ENCODE measurements at regions not wholly inside any gene's neighbourhood (a gene's known extent, or its start where the extent isn't known, plus 50 kb on each side); places are given as distances from the start of the nearest gene placed in this dataset.

DNA sequence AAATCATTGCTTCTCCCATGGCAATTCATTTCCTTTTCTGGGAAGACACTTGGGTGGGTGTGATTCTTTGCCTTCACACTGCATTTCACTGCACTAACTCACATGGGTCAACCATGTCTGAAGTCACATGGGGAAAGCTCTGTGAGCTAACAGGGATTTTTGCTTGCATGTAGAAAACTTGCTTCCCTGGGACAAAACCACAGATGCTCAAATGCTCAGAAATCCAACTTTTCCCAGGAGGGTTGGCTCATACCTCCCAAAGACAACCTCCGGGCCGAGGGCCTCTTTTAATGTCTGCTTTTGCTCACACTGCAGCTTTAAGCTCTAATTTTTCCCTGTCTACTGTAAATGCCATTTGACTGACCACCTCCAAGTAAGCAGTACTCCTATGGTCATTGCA is 1695.2 kb downstream of the STIM2 start:
- no peak for DNase-seq

DNA sequence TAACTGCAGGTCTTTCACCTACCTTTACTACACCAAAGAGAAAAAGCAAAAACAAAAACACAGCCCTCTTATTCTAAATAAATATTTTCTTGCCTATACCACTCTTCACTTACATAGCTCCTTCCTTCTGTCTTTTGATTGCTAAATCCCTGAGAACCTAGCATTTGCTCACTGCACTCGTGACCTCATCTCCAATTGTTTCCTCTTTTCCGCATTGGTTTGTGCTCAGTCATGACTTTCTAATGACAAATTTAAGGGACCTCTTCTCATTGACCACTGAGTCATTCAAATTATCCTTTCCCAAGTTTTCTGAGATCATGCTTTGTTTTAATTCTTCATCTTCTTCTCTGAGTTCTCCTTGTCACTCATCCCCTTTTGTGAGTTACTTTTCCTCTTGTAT is 1697.1 kb downstream of the STIM2 start:
- no peak for DNase-seq

DNA sequence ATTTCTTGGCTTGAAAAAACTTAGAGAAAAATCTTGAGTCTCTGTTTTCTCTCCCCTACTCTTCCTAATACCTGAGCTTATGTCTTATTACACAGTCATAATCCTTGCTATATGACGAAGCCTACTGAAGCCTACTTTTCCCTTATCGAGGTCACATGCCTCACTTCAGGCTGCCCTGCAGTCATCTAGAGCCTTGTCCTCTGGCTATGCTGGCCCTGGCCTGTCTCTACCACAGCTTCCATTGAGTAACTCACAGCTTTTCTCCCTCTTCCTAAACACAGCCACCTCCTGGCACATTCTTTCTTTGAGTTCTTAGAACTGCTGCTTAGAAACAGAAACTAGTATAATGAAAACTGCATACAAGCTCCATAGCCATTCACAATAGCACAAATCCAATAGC is 1698.3 kb downstream of the STIM2 start:
- DNase-seq = no peak

DNA sequence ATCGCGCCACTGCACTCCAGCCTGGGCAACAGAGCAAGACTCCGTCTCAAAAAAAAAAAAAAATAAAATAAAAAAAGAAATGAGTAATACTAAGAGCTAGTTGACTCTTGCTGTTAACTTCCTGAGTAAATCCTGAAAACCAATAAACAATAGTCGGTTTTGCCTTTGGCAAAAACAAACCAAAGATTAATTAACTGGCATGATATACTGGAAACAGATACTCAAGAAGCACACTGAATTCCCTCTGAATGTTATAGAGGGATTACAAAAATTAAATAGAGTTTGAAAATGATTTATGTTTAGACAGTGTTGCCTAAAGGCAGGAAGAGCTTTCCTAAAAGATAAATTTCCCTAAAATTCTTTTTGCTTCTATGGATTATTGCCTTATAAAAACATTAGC is 1702.3 kb downstream of the STIM2 start:
- DNase-seq = no peak

DNA sequence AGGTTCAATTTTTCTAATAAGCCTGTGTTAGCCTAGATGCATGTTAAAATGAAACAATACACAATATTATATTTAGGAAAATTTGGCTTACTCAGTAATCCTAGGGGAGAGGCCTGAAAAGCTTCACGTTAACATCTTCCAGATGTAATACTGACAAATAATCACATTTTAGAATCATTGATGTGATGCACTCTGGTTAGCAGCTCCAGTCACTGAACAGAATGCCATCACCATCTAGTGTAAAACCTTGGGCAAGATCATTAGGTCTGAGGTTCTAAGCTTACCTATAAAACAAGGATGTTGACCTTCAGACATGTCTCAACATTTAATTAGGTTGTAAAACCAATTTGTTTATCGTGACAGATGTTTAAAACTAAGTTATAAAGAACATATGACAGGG is 1704.8 kb downstream of the STIM2 start:
- no peak for DNase-seq

DNA sequence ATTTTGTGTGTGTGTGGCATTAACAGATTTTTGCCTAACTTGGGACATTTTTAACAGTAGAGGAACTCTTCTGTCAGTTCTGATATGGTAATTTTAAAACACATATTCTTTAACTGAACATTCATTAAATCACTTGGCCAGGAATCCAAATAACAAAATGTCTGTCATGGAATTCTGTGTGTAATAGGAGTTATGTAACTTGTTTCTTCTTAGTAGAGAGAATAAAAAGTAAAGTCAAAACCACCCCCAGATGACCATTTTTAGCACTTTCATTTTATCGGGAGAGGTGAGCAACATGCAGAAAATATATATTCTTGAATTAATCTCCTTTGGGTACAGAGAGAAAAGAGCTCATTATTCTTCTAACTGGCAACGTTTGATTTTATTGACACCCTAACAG is 1740.3 kb downstream of the STIM2 start:
- DNase-seq = no peak

DNA sequence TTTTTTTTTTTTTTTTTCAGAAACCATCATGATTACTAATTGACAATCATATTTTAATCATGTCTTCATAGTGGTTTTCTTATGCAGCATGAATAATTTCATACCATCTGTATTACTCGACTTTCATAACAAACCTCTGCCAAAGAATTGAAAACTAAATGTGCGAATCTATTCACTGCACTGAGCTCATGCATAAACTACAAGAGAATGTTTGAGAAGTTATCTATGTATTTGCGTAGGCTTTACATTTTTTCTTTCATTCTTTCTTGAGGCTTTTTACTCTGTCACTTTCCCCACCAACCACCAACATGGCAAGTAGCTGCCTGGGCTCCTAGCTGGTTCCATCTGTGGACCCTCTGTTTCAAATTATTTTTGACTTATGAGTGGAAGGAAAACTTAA is 1761.0 kb downstream of the STIM2 start:
- no peak for DNase-seq

DNA sequence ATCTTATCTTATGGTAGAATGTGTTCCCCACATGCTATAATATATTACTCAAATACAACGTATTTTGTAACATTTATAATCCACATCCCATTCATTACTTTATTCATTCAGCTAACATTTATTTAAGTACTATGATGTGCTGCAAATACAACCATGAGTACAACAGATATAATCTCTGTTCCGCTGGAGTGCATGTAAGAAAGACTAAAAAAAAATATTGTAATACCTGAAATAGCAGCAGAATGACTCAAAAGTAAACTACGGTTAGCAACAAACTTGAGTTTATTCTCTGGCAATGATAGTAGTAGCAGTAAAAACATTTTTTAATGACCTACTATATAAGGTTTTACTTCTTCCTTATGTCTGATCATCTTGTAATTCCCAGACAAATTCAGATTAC is 1776.3 kb downstream of the STIM2 start:
- no peak for DNase-seq

DNA sequence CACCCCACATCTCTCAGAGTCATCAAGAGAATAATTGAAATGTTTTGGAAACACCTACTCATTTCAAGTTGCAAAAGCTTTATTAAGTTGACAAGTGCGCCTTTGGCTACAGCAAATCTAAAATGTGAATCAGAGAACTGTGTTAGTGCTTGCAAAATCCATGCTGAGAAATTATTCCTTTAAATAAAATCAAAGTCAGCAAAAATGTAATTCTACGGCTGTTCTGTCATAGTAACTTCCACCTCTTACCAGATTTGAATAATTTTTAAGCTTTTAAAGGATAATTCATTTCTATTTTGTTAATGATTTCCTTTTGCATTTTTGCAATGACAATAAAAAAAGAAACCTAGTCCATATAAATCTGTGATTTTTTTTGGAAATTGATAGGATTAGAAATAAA is 1779.1 kb downstream of the STIM2 start:
- no peak for DNase-seq

DNA sequence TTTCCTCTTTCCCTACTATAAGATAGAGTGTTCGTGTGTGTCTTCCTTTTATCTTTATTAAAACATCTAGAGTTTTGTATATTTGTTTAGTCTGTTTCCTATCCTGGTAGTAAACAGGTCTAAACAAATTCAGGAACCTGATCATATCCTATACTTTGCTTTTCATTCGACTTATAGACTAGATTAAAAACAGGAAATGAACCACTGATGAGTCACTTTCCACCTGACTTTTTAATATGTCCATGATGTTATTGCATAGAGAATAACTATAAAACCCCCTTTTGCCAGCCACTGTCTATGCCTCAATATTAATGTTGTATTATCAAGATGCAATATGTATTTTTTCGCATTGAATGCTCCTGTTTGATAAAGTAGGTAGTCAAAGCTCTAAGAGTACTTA is 1794.0 kb downstream of the STIM2 start:
- no peak for DNase-seq

DNA sequence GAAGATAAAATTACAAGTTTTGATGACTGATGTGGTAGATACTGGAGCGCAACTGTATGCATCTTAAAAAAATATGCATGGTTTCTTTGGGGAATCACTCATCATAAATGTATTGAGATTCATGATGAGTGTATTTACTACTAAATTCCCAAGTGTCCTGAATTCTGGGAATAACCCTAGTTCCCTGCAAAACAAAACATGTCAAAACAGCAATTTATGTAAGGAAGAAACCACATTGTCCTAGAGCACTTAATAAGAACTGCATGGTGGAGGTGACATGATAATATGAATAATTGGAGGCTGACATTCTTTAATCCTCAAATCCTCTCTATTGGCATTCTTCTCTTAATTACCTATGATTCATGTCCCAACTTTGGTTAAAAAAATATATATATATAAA is 1804.7 kb downstream of the STIM2 start:
- no peak for DNase-seq

DNA sequence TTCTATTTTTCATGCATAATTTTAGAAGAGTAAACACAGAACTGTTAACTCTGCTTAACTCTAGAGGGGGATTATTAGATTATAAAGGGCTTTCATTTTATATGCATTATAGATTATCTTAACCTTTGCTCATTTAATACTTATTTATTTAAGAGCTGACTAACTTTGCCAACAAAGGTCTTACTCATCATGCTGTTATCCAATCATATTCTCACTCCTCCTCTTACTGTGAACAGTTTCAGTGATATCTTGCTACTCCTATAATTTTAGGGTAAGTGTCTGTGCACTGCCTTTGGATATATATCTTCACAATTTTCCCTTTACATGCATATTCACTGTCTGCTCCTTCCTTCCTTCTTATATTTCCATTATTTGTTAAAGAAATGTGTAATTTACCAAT is 1814.9 kb downstream of the STIM2 start:
- no peak for DNase-seq

DNA sequence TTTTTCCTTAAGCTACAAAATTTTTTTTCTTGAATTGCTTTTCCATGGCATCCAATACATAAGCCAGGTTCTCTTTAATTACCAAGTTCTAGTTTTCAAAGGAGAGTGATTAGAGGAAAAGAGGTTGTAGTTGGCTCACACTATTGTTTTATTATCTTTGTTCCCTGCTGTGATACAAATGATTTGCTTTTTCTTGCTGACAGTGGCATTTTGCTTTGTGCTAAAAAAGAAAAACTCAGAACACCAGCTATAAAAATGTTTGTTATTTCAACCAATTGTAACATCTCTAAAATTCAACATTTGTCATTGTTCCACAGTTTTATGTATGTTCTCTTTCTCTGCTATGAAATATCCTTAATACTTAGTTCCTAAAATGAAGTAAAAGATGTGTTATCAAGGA is 1817.2 kb downstream of the STIM2 start:
- no peak for DNase-seq

DNA sequence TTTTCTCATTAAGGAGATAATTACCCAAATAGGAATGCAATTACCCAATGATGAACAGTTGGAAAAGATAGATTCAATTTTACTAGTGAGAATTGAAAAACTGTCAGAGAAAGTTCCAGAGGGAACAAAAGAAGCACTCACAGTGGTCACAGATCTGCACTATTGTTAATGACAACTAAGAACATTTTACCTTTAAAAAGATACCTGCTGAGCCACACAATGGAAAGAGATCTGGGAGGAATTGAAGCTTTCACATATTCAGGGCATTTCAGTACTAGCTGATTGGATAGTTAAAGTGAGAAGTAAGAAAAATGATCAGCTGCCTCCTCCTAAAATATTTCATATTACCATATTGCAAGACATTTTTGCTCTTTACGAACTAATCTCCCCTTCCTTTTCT is 1822.2 kb downstream of the STIM2 start:
- no peak for DNase-seq

DNA sequence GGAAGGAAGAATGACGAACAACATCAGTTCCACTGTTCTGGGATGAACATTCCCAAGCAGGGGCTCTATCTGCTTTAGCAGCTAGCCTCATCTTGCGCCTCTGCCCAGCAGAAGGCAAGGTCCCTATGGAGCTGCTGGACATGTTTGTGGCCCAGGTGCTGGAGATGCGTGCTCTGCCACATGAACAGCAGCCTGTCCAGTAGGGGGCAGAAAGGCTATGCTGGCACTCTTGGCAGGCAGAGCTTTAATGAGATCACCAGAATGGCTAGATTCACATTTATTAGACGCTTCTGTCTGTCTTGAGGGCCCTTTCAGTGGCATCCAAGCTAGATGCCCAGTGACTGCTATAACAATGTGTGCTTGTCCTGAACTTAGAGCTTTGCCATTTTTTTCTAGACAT is 1826.0 kb downstream of the STIM2 start:
- DNase-seq = no peak

DNA sequence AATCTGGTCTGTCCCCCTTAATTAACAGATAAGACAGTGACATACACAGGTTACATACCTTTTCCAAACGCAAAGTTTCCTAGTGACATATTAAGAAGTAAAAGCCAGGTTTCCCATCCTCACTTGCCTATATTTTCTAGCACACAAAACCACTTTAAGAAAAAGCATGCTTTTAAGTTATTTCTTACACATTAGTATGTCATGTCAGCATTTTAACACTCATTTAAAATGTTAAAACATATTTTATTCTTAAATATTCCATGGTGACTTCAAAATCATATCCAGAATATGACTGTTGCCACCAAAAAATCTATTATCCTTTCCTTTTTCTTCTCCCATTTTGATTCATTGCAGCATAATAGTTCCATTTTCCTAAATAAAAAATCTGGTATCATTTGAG is 1830.2 kb downstream of the STIM2 start:
- DNase-seq = no peak

DNA sequence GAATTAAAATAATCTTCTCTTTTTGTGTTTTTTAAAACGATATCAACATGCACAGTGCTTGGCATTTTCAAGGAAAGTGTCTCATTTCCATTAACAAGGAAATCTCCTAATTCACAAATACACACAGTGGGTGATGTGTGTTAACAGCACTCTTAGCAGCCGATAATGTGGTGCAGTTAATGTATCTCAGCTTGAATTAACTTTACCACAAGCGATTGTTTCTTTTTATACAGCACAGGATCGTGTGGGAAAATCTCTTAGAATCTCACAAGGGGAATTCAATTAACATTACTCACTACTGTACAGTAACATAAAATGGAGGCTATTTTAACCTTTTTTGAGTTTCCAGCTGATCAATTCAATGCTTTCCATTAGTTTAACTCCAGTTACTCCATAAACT is 1841.9 kb downstream of the STIM2 start:
- DNase-seq = no peak

DNA sequence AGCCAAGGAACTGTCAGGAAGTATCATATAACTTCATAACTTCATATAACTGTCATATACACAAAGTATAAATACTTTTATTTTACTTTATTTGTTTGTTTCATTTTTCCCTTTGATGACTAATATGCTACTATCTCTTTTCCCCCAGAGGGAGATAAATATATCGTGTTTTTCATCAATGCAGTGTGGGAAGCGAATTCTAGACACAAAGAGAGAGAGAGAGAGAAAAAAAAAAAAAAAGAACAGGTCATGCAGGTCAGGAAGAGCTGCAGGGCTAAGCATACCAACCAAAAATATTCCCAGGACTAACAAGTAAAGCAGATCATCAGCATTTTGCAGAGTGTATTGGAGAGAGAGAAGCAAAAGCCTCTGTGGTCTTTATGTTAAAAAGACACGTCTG is 1849.2 kb downstream of the STIM2 start:
- no peak for DNase-seq

DNA sequence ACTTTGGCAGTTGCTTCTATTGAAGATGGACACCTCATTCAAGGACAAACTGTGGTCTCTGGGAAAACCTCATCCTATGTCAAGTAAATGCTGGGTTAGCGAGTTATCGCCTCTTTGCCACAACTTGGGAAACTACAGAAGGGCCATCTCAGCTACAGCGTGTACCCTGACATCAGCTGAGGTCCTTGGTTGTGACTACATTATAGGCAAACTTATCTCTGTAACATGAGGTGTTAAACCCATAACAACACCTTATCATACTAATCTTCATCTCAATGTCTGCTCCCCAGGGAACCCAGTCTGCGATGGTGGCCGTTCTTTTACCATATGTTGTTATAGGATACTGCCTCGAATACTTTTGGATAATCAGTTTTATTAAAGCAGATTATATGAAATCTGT is 1862.7 kb downstream of the STIM2 start:
- DNase-seq = no peak

DNA sequence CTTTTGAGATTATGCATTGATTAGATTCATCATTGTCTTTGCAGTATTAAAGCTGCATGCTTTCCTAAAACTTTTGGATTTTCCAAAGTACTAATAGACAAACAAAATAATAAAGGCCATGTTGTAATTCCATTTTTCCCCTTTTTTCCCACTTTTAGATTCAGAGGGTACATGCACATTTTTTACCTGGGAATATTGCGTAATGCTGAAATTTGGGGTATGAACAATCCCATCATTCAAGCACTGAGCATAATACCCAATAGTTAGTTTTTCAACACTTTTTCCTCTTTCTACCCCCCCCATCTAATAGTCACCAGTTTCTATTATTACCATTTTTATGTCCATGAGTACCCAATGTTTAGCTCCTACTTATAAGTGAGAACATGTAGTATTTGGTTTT is 1863.6 kb downstream of the STIM2 start:
- DNase-seq = no peak

DNA sequence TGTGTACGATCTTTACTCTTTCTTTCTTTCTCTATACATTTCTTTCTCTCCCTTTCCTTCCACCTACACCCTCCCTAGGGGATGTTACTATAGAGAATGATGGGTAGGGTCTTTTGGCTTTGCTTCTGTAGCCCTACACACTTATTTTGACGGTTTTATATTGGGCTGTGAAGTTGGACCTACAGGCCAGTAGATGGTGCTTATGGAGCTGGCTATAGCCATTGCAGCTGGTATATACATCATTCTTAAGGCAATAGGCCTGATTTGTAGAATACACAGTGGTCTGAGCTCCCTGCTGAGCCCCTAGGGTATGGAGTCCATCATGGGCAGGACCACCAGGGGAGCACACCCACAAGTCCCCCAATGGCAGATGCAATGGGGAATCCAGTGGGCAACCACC is 1869.7 kb downstream of the STIM2 start:
- no peak for DNase-seq

DNA sequence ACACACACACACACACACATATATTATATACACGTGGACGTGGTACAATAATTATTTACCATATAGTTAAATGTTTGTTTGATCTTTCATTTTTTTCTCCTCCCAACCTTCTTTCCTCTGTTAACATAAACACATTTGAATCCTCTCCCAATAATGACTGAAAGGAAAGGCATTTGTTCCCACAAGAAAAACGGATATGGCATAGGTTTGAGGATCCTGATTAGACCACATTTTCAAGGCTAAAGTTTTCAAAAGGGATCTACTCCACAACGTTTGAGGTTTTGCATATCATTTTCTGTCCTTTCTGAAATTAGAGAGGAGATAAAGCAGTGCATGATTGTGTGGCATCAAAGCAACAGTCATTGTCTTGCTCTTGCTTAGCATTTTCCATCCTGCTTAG is 1883.4 kb downstream of the STIM2 start:
- DNase-seq = no peak

DNA sequence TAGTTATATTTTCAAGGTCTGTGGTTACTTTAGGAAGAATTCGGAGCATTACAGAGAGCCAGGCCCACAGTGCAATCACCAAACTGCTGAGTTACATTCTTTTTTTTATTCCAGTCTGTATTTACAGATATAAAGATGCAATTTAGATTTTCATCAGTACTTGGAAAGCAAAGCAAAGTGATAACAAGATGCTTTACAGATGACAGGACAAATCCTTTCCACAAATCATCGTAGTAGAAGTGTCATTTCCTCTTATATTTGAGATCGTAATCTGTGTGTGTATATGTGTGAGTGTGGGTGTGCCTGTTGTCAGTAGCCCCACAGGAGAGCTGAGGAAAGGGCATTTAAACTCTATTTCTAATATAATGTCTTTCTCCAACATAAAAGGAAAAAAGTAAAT is 1893.7 kb downstream of the STIM2 start:
- DNase-seq = no peak

DNA sequence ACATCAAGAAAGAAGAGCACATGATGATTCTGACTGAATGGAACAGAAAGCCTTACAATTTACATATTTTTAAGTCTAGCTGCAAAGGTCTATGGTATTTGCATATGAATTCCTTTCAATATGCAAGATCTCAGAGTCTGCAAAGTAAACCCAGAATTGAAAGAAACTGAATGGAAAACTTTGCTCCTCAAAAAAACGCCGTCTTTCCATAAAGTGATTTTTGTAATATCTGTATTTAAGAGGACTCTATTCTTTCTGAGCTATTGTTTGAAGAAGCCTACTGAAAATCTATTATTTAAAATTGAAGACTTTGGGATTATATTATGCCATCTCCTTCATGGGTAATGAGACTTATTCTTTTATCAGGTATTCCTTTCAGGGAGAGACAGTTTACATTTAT is 1894.4 kb downstream of the STIM2 start:
- no peak for DNase-seq

DNA sequence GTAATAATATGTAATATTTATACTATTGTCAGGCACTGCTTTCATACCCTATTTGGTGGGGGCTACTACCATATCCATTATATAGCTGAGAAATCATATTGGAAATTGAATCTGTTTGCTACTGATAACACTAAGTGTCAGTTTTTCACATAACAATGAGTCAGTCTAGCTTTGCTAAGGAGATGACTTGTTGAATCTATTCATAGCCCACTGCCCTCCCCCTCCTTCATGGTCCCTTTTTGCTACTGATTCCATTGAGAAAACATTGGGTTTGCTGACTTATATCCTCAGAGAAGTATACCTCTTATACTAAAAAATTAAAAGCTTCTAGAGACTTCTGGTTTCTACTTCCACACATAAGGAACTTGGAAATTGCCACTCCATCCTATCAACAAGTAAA is 1898.4 kb downstream of the STIM2 start:
- DNase-seq = no peak

DNA sequence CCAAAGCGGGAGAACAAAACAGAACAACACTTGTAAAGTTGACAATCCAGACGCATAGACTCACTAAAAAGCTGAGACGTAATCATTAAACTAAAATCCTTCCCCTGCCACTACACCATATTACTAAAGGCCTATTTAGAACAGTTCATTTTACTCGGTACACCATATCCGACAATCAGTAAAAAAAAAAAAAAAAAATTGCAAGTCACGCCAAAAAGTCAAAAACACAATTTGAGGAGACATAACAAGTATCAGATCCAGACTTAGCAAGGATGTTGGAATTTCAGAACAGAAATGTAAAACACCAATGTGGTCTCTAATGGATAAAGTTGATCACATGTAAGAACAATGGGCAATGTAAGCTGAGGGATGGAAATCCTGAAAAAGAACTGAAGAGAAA is 1899.4 kb downstream of the STIM2 start:
- DNase-seq = no peak

DNA sequence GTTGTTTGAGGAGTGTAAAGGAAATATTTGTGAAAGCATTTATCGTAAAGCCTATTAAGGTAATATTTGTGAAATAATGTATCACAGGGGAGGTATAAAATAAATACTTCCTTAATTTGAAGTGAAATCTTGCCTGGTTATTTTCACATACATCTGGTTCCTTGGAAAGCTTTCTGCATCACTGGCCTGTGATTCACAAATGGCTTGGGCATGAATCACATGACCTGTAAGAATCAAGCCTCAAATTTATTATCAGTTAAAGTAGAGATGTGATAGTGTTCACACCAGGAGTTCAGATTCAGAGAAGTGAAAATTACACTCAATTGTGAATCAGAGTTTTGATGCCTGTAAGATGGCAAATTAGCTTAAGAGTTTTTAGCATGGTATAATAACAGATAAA is 1911.4 kb downstream of the STIM2 start:
- DNase-seq = no peak
